ENCODE measurements at regions not wholly inside any gene's neighbourhood (a gene's known extent, or its start where the extent isn't known, plus 50 kb on each side); places are given as distances from the start of the nearest gene placed in this dataset.

DNA sequence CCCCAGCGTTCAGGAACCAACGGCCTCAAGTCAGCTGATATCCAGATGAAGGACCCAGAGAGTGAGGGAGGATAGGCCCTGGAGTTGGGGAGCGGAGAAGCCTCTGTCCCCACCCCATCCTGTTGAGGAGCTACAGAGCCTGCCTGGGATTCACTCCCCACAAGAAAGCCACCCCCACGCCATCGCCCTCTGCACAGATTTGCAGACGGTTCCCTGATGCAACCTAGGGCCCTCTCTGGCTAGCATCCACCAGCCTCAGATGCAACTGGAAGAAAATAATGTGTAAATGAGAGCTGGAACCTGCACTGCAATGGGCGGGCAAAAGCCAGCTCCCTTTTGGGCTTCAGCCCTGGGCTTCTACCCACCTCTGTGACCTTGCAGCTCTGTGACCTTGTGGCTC, 185.6 kb downstream of the BCOR start:
- ATAC-seq (ENCODE audit: low read depth in 2 of 2), result no peak
- H3K4me3 Mint-ChIP-seq, result no peak overlapping the region
- Histone ChIP-seq H3K4me3 (ENCODE audit: low read depth, low read length) (no peak overlapping the region), H3K36me3 (ENCODE audit: control insufficient read depth, insufficient read depth, low read length) (no peaks in the 10 kb centered on the region), H3K4me1 (ENCODE audit: control insufficient read depth, insufficient read depth, low read length, poor library complexity, severe bottlenecking) (no peaks in the 10 kb centered on the region), H3K27ac (ENCODE audit: insufficient read depth, low read length, poor library complexity, severe bottlenecking) (no peak overlapping the region), H3K9me3 (ENCODE audit: control insufficient read depth in 2 of 2, low read length in 2 of 2) (no peaks in the 10 kb centered on the region), H3K27me3 (ENCODE audit: control insufficient read depth, insufficient read depth, low read length) (no peaks in the 10 kb centered on the region)
- H3K4me1 Mint-ChIP-seq, result no peaks in the 10 kb centered on the region
- H3K27ac Mint-ChIP-seq, result no peak overlapping the region
- no peaks in the 10 kb centered on the region for H3K36me3 Mint-ChIP-seq
- DNase-seq, result no peak
- peaks cover 0 to 2% (median 0%) of the 10 kb centered on the region in 7 donors for H3K9me3 Mint-ChIP-seq
- H3K27me3 Mint-ChIP-seq, result no peaks in the 10 kb centered on the region

DNA sequence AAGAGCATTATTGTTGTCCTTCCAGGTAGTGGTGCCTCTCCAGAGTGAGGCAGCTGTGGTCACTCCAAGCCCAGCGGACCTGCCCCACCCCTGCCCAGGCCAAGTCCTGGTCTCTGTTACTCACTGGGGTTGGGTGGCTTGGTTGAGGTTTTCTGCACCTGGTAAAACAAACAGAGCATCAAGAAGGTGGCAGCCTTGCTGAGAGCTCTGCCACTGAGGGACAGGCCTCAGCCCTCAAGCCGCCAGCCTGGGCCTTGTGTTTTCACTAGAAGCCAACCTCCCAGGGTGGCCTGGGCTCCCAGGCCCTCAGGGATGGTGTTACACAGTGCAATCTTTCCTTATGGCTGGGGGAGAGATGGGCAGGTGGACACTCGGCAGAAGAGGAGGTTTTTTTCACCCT, 182.7 kb downstream of the BCOR start:
- H3K27ac Mint-ChIP-seq, result no peak overlapping the region

DNA sequence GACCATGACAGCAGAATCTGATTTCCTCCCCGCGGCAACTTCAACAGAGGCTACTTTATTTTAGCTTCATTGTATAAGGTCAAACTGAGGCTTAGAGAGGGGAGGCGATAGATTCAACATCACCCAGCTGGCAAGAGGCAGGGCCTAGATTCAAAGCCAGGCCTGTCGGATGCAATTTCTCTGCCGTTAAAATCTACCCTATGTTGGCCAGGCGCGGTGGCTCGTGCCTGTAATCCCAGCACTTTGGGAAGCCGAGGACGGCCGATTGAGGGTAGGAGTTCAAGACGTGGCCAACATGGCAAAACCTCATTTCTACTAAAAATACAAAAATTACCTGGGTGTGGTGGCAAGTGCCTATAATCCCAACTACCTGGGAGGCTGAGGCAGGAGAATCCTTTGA, 182.2 kb downstream of the BCOR start:
- ATAC-seq (ENCODE audit: low read depth in 2 of 2), result no peak
- no peaks in the 10 kb centered on the region for H3K9me3 Mint-ChIP-seq
- H3K27ac Mint-ChIP-seq, result no peak overlapping the region
- H3K4me3 ChIP-seq (ENCODE audit: low read depth, low read length), result no peak overlapping the region
- no peak overlapping the region for H3K27ac ChIP-seq (ENCODE audit: insufficient read depth, low read length, poor library complexity, severe bottlenecking)
- no peaks in the 10 kb centered on the region for H3K4me1 ChIP-seq (ENCODE audit: control insufficient read depth, insufficient read depth, low read length, poor library complexity, severe bottlenecking)
- DNase-seq, result no peak
- no peaks in the 10 kb centered on the region for H3K27me3 ChIP-seq (ENCODE audit: control insufficient read depth, insufficient read depth, low read length)
- H3K4me1 Mint-ChIP-seq, result no peaks in the 10 kb centered on the region
- no peaks in the 10 kb centered on the region for H3K36me3 Mint-ChIP-seq
- no peaks in the 10 kb centered on the region for H3K27me3 Mint-ChIP-seq
- no peaks in the 10 kb centered on the region for H3K36me3 ChIP-seq (ENCODE audit: control insufficient read depth, insufficient read depth, low read length)
- H3K9me3 ChIP-seq (ENCODE audit: control insufficient read depth in 2 of 2, low read length in 2 of 2), result no peaks in the 10 kb centered on the region
- H3K4me3 Mint-ChIP-seq, result no peak overlapping the region

More for the DNA sequence above, 182.7 kb downstream of the BCOR start:
- H3K27ac ChIP-seq (ENCODE audit: insufficient read depth, low read length, poor library complexity, severe bottlenecking), result no peak overlapping the region
- no peaks in the 10 kb centered on the region for H3K4me1 ChIP-seq (ENCODE audit: control insufficient read depth, insufficient read depth, low read length, poor library complexity, severe bottlenecking)
- H3K36me3 ChIP-seq (ENCODE audit: control insufficient read depth, insufficient read depth, low read length), result no peaks in the 10 kb centered on the region
- H3K9me3 Mint-ChIP-seq, result no peaks in the 10 kb centered on the region
- H3K27me3 Mint-ChIP-seq, result no peaks in the 10 kb centered on the region
- no peaks in the 10 kb centered on the region for H3K4me1 Mint-ChIP-seq
- H3K4me3 ChIP-seq (ENCODE audit: low read depth, low read length), result no peak overlapping the region
- ATAC-seq (ENCODE audit: low read depth in 2 of 2), result no peak
- H3K9me3 ChIP-seq (ENCODE audit: control insufficient read depth in 2 of 2, low read length in 2 of 2), result no peaks in the 10 kb centered on the region
- no peaks in the 10 kb centered on the region for H3K27me3 ChIP-seq (ENCODE audit: control insufficient read depth, insufficient read depth, low read length)
- H3K4me3 Mint-ChIP-seq, result no peak overlapping the region
- no peak for DNase-seq
- no peaks in the 10 kb centered on the region for H3K36me3 Mint-ChIP-seq

DNA sequence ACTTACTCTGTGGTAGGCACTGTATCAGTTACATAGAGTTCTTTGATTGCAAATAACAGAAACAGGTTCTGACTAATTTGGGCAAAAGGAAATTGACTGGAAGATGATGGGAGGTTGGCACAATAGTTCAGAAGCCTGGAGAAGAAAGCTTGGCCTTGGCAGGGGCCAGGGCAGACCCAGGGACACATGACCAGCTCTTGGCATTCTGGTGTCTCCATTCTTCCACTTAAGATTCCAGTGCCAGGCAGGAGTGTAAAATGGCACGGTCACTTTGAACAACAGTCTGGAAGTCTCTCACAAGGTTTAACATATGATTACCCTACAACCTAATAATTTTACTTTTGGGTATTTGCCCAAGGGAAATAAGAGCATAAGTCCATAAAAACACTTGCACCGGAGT, 175.9 kb downstream of the BCOR start:
- Histone ChIP-seq H3K9me3 (ENCODE audit: control insufficient read depth in 2 of 2, low read length in 2 of 2) (no peaks in the 10 kb centered on the region), H3K27ac (ENCODE audit: insufficient read depth, low read length, poor library complexity, severe bottlenecking) (no peak overlapping the region), H3K4me3 (ENCODE audit: low read depth, low read length) (no peak overlapping the region), H3K4me1 (ENCODE audit: control insufficient read depth, insufficient read depth, low read length, poor library complexity, severe bottlenecking) (no peaks in the 10 kb centered on the region), H3K27me3 (ENCODE audit: control insufficient read depth, insufficient read depth, low read length) (no peaks in the 10 kb centered on the region), H3K36me3 (ENCODE audit: control insufficient read depth, insufficient read depth, low read length) (no peaks in the 10 kb centered on the region)
- Mint-ChIP-seq H3K27ac (no peak overlapping the region), H3K4me3 (no peak overlapping the region), H3K9me3 (no peaks in the 10 kb centered on the region), H3K36me3 (no peaks in the 10 kb centered on the region), H3K27me3 (no peaks in the 10 kb centered on the region), H3K4me1 (no peaks in the 10 kb centered on the region)
- no peak for ATAC-seq (ENCODE audit: low read depth in 2 of 2)
- DNase-seq, result no peak

DNA sequence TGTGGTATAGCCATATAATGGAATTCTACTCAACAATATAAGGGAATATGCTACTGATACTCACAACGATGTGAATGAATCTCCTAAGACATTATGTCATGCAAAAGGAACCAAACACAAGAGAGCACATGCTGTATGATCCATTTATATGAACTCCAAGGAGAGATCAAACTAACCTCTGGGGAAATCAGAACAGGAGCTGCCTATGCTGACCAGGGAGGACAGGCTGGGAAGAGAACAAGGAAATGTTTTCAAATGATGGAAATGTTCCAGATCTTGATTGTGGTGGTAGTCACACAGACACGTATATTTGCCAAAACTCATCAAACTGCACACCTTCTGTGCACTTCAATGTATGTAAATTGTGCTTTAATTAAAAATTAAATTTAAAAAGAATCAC, 175.3 kb downstream of the BCOR start:
- Mint-ChIP-seq H3K4me1 (no peaks in the 10 kb centered on the region), H3K36me3 (no peaks in the 10 kb centered on the region), H3K9me3 (no peaks in the 10 kb centered on the region), H3K4me3 (no peak overlapping the region), H3K27ac (no peak overlapping the region), H3K27me3 (no peaks in the 10 kb centered on the region)
- DNase-seq, result no peak
- no peak for ATAC-seq (ENCODE audit: low read depth in 2 of 2)
- Histone ChIP-seq H3K4me1 (ENCODE audit: control insufficient read depth, insufficient read depth, low read length, poor library complexity, severe bottlenecking) (no peaks in the 10 kb centered on the region), H3K4me3 (ENCODE audit: low read depth, low read length) (no peak overlapping the region), H3K36me3 (ENCODE audit: control insufficient read depth, insufficient read depth, low read length) (no peaks in the 10 kb centered on the region), H3K27me3 (ENCODE audit: control insufficient read depth, insufficient read depth, low read length) (no peaks in the 10 kb centered on the region), H3K9me3 (ENCODE audit: control insufficient read depth in 2 of 2, low read length in 2 of 2) (no peaks in the 10 kb centered on the region), H3K27ac (ENCODE audit: insufficient read depth, low read length, poor library complexity, severe bottlenecking) (no peak overlapping the region)

DNA sequence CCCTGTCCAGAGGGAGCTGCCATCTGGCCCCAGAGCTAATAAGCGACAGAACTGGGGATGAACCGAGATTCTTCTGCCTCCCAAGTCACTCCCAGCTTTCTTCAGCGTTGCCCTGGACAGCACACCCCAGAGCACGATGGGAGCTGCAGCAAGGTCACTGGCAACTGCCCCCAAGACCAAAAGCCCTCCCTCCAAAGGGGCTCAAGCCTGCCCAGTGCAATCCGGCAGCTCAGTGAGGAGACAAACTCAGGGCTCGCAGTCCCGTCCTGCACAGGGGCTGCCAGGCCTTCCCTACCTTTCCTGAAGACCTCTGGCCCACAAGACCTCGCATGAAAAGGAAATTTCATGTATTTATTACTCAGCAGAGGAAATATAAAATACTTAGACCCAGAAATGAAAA, 174.8 kb downstream of the BCOR start:
- H3K9me3 Mint-ChIP-seq, result no peaks in the 10 kb centered on the region
- ATAC-seq (ENCODE audit: low read depth in 2 of 2), result no peak
- Histone ChIP-seq H3K4me3 (ENCODE audit: low read depth, low read length) (no peak overlapping the region), H3K36me3 (ENCODE audit: control insufficient read depth, insufficient read depth, low read length) (no peaks in the 10 kb centered on the region), H3K9me3 (ENCODE audit: control insufficient read depth in 2 of 2, low read length in 2 of 2) (no peaks in the 10 kb centered on the region), H3K27me3 (ENCODE audit: control insufficient read depth, insufficient read depth, low read length) (no peaks in the 10 kb centered on the region), H3K27ac (ENCODE audit: insufficient read depth, low read length, poor library complexity, severe bottlenecking) (no peak overlapping the region), H3K4me1 (ENCODE audit: control insufficient read depth, insufficient read depth, low read length, poor library complexity, severe bottlenecking) (no peaks in the 10 kb centered on the region)
- no peaks in the 10 kb centered on the region for H3K36me3 Mint-ChIP-seq
- no peaks in the 10 kb centered on the region for H3K4me1 Mint-ChIP-seq
- no peak overlapping the region for H3K27ac Mint-ChIP-seq
- H3K4me3 Mint-ChIP-seq, result no peak overlapping the region
- no peak for DNase-seq
- no peaks in the 10 kb centered on the region for H3K27me3 Mint-ChIP-seq

DNA sequence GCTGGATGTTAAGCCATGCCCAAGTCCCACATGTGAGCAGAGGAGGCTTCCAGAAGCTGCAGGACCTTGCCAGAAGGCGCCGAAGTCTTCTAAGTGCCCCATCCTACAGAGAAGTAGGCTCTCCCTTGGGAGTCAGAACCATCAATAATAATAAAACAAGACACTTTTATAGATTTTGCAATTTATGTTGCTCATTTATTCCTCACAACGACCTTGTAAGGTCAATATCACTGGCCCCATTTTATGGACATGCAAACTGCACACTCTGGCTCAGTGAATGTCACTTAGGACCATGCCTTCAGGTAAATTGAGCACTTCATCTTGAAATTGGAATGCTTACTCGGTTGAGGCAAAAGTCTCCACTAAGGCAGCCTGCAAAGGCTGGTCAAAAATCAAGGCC, 170.4 kb downstream of the BCOR start:
- Mint-ChIP-seq H3K4me3 (no peak overlapping the region), H3K4me1 (peaks cover 0 to 2% (median 0%) of the 10 kb centered on the region in 4 donors), H3K9me3 (no peaks in the 10 kb centered on the region), H3K36me3 (no peaks in the 10 kb centered on the region), H3K27me3 (no peaks in the 10 kb centered on the region), H3K27ac (no peak overlapping the region)
- no peaks in the 10 kb centered on the region for H3K27me3 ChIP-seq (ENCODE audit: control insufficient read depth, insufficient read depth, low read length)
- H3K4me3 ChIP-seq (ENCODE audit: low read depth, low read length), result no peak overlapping the region
- no peaks in the 10 kb centered on the region for H3K4me1 ChIP-seq (ENCODE audit: control insufficient read depth, insufficient read depth, low read length, poor library complexity, severe bottlenecking)
- DNase-seq (no peak), ATAC-seq (ENCODE audit: low read depth in 2 of 2) (no peak)
- no peaks in the 10 kb centered on the region for H3K36me3 ChIP-seq (ENCODE audit: control insufficient read depth, insufficient read depth, low read length)
- no peak overlapping the region for H3K27ac ChIP-seq (ENCODE audit: insufficient read depth, low read length, poor library complexity, severe bottlenecking)
- no peaks in the 10 kb centered on the region for H3K9me3 ChIP-seq (ENCODE audit: control insufficient read depth in 2 of 2, low read length in 2 of 2)

DNA sequence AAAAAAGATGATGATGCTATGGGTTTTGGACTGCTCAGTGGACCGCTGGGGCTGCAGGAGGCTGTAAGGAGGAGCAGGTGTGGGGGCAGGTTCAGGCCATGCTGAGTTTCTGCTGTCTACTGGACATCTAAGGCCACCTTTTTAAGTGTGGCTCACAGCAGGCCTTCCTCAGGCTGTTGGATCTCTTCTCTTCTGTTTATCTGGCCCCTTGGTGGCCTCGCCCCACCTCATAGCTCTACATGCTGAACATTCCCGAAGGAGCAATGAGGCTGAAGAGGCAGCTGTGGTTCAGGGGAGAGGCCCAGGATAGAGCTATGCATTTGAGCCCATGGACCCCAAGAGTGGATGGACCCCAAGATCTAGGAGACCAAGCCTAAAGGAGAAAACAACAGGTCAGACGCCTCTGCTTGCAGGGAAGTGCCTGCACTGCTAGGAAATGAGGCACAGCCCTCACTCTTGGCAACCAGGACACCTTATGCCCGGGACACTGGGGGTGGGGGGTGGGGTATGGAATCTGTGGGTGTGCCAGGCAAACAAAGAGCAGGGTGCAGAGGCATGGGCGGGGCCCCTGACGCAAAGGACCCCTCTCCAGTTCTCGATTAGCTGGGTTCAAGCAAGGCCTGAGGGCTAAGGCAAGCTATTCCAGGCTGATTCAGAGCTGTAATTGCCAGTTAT, 168.9 kb downstream of the BCOR start:
- Histone ChIP-seq H3K27me3 (ENCODE audit: control insufficient read depth, insufficient read depth, low read length) (no peaks in the 10 kb centered on the region), H3K9me3 (ENCODE audit: control insufficient read depth in 2 of 2, low read length in 2 of 2) (no peaks in the 10 kb centered on the region), H3K4me3 (ENCODE audit: low read depth, low read length) (no peak overlapping the region), H3K36me3 (ENCODE audit: control insufficient read depth, insufficient read depth, low read length) (no peaks in the 10 kb centered on the region), H3K4me1 (ENCODE audit: control insufficient read depth, insufficient read depth, low read length, poor library complexity, severe bottlenecking) (no peaks in the 10 kb centered on the region), H3K27ac (ENCODE audit: insufficient read depth, low read length, poor library complexity, severe bottlenecking) (no peak overlapping the region)
- H3K4me3 Mint-ChIP-seq, result no peak overlapping the region
- H3K27me3 Mint-ChIP-seq, result no peaks in the 10 kb centered on the region
- DNase-seq (no peak), ATAC-seq (ENCODE audit: low read depth in 2 of 2) (no peak)
- no peaks in the 10 kb centered on the region for H3K36me3 Mint-ChIP-seq
- no peak overlapping the region for H3K27ac Mint-ChIP-seq
- H3K9me3 Mint-ChIP-seq, result no peaks in the 10 kb centered on the region
- H3K4me1 Mint-ChIP-seq, result peaks cover 0 to 2% (median 0%) of the 10 kb centered on the region in 4 donors

All from CD4-positive, CD25-positive, alpha-beta regulatory T cell (primary cell).